ENCODE measurements at regions not wholly inside any gene's neighbourhood (a gene's known extent, or its start where the extent isn't known, plus 50 kb on each side); places are given as distances from the start of the nearest gene placed in this dataset.

DNA sequence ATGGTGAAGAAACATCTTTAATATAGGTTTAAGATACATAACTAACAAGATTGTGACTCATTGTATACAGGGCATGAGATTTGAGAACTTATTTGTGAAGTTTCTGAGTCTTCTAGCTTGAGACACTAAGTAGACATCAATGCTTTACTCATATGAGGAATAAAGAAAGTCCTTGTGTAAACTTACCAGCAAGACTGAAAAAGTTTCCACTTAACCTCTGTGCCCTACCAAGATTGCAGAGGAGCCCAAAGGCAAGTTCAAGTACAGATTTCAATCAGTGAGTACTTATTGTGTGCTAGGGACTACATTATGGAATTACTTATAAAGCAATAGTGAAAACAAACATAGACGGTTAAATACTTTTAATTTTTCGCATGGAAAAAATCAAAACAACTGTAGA, 1041.2 kb upstream of the CELF4 start:
- no peak for DNase-seq (ENCODE audit: low read depth)
- no peak overlapping the region for H3K4me3 ChIP-seq (ENCODE audit: low read depth, low read length)
- TF ChIP-seq, protein P1, sequence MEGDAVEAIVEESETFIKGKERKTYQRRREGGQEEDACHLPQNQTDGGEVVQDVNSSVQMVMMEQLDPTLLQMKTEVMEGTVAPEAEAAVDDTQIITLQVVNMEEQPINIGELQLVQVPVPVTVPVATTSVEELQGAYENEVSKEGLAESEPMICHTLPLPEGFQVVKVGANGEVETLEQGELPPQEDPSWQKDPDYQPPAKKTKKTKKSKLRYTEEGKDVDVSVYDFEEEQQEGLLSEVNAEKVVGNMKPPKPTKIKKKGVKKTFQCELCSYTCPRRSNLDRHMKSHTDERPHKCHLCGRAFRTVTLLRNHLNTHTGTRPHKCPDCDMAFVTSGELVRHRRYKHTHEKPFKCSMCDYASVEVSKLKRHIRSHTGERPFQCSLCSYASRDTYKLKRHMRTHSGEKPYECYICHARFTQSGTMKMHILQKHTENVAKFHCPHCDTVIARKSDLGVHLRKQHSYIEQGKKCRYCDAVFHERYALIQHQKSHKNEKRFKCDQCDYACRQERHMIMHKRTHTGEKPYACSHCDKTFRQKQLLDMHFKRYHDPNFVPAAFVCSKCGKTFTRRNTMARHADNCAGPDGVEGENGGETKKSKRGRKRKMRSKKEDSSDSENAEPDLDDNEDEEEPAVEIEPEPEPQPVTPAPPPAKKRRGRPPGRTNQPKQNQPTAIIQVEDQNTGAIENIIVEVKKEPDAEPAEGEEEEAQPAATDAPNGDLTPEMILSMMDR (IDR thresholded peaks at IDR 0.05; ENCODE audit: insufficient read depth, low read depth, low read length): no peak

DNA sequence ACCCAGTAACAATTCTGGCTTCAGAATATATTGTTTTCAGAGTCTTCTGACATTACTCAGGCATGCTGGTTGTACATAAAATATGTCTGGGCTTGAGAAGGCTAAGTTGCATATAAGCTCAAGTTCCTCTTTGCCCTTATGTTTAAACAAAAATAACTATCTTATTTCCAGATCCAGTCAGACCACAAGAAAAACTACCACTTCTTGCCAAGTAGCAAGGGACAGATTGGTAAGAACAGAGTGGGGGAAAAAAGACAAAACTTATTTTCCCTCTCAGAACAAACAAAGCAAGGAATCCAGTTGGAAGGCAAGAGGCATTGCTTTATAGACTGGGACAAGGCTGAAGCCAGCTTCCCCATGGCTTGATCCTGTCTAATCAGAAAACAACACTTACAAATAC, 1036.7 kb upstream of the CELF4 start:
- TF ChIP-seq, protein P1 (IDR thresholded peaks at IDR 0.05; ENCODE audit: insufficient read depth, low read depth, low read length): no peak
- no peak overlapping the region for H3K4me3 ChIP-seq (ENCODE audit: low read depth, low read length)
- DNase-seq (ENCODE audit: low read depth): no peak

GRCh38 chr18:38587571-38587970, 1022.0 kb upstream of the CELF4 start:
- no peak for DNase-seq (ENCODE audit: low read depth)
- TF ChIP-seq, protein P1 (IDR thresholded peaks at IDR 0.05; ENCODE audit: insufficient read depth, low read depth, low read length): no peak

GRCh38 chr18:38586327-38586726, 1020.7 kb upstream of the CELF4 start:
- no peak overlapping the region for H3K4me3 ChIP-seq (ENCODE audit: low read depth, low read length)
- DNase-seq (ENCODE audit: low read depth): no peak
- TF ChIP-seq, protein P1 (IDR thresholded peaks at IDR 0.05; ENCODE audit: insufficient read depth, low read depth, low read length): no peak

More at GRCh38 chr18:38587571-38587970, 1022.0 kb upstream of the CELF4 start:
- H3K4me3 ChIP-seq (ENCODE audit: low read depth, low read length): no peak overlapping the region

- no peak overlapping the region for H3K4me3 ChIP-seq (ENCODE audit: low read depth, low read length)
- no peak for DNase-seq (ENCODE audit: low read depth)
- TF ChIP-seq, protein P1 (IDR thresholded peaks at IDR 0.05; ENCODE audit: insufficient read depth, low read depth, low read length): no peak
These were observed 1014.2 kb upstream of the CELF4 start for GRCh38 chr18:38579764-38580163.

- TF ChIP-seq, protein P1 (IDR thresholded peaks at IDR 0.05; ENCODE audit: insufficient read depth, low read depth, low read length): no peak
- no peak for DNase-seq (ENCODE audit: low read depth)
- H3K4me3 ChIP-seq (ENCODE audit: low read depth, low read length): no peak overlapping the region
These were observed 1011.3 kb upstream of the CELF4 start for GRCh38 chr18:38576916-38577315.

GRCh38 chr18:38576349-38576748, 1010.8 kb upstream of the CELF4 start:
- DNase-seq (ENCODE audit: low read depth): no peak
- TF ChIP-seq, protein P1 (IDR thresholded peaks at IDR 0.05; ENCODE audit: insufficient read depth, low read depth, low read length): no peak
- no peak overlapping the region for H3K4me3 ChIP-seq (ENCODE audit: low read depth, low read length)

All from fibroblast of villous mesenchyme (primary cell).